Caco-2 (cell line): ENCODE measurements at regions not wholly inside any gene's neighbourhood (a gene's known extent, or its start where the extent isn't known, plus 50 kb on each side); places are given as distances from the start of the nearest gene placed in this dataset.

Experiments used
- BruUV-seq: library from RNA; stranded (reverse); fragments of 400-500 nt; replicated peaks from 2 replicates; lab custom pipeline; 2021; lab: Mats Ljungman, UMichigan
- CTCF ChIA-PET: fragments of 300-600 bp; sonication (Branson Sonifier 250); formaldehyde crosslinking; loops from one replicate; lab custom pipeline; 2022; ENCODE audit warnings: antibody characterized with exemption; lab: Charles Lee
- POLR2A ChIA-PET: fragments of 300-600 bp; sonication (Branson Sonifier 250); formaldehyde crosslinking; loops from one replicate; lab custom pipeline; 2022; ENCODE audit warnings: antibody characterized with exemption; lab: Charles Lee
- DNase-seq, 2 experiments: peaks; one replicate each; pipeline versions ENCODE4 v3.0.0 to v3.0.0-alpha.2; 2020 to 2022
- H3K27me3 ChIP-seq: replicated peaks from 2 replicates; pipeline ENCODE4 v1.6.0; 2011; ENCODE audit warnings: low read length; ENCODE audit not compliant: control insufficient read depth, insufficient read depth
- H3K36me3 ChIP-seq: 2 replicates; pipeline ENCODE4 v1.5.1; 2011; ENCODE audit warnings: low read length; ENCODE audit not compliant: control insufficient read depth, insufficient read depth
- H3K4me1 ChIP-seq: fragments of 250-450 bp; sonication (Bioruptor Pico); 2 replicates; pipeline ENCODE4 v1.5.1; 2020; ENCODE audit warnings: mild to moderate bottlenecking
- H3K4me3 ChIP-seq: 2 replicates; pipeline ENCODE4 v1.5.1; 2011; ENCODE audit warnings: low read depth, mild to moderate bottlenecking, control low read depth, low read length
- H3K9me3 ChIP-seq: fragments of 250-450 bp; sonication (Bioruptor Pico); 2 replicates; pipeline ENCODE4 v1.5.1; 2020; ENCODE audit warnings: mild to moderate bottlenecking, moderate library complexity
- H3K27ac Mint-ChIP-seq: one replicate; pipeline ENCODE4 v1.8.0; 2022; ENCODE audit warnings: mixed read lengths; ENCODE audit not compliant: unreplicated experiment
- H3K27me3 Mint-ChIP-seq: one replicate; pipeline ENCODE4 v1.8.0; 2022; ENCODE audit warnings: mixed read lengths; ENCODE audit not compliant: insufficient read depth, unreplicated experiment
- H3K36me3 Mint-ChIP-seq: one replicate; pipeline ENCODE4 v1.8.0; 2022; ENCODE audit warnings: mild to moderate bottlenecking, mixed read lengths; ENCODE audit not compliant: insufficient read depth, unreplicated experiment
- H3K4me1 Mint-ChIP-seq: one replicate; pipeline ENCODE4 v1.8.0; 2022; ENCODE audit warnings: low read depth, mixed read lengths; ENCODE audit not compliant: unreplicated experiment
- H3K4me3 Mint-ChIP-seq: one replicate; pipeline ENCODE4 v1.8.0; 2022; ENCODE audit warnings: mild to moderate bottlenecking, moderate library complexity, mixed read lengths; ENCODE audit not compliant: unreplicated experiment
- H3K9me3 Mint-ChIP-seq: one replicate; pipeline ENCODE4 v1.8.0; 2022; ENCODE audit warnings: mixed read lengths; ENCODE audit not compliant: unreplicated experiment
- intact Hi-C: fragments of 100-400 bp; cut with micrococcal nuclease; formaldehyde crosslinking; loops from one replicate; pipeline ENCODE4 v1.10.0; 2022; ENCODE audit not compliant: unreplicated experiment
- TF ChIP-seq, protein P1 (sequence below), 2 experiments: fragments of 200-600 bp in 1 of 2; IDR thresholded peaks; 1 replicate in 1 of 2; 2 replicates in 1 of 2; pipeline versions ENCODE4 v1.5.1 to v1.8.0; 2011 to 2022; ENCODE audit warnings: antibody characterized with exemption in 1 of 2, control low read depth in 1 of 2, inconsistent platforms in 1 of 2, low read depth in 1 of 2, low read length in 1 of 2, mild to moderate bottlenecking in 1 of 2, moderate library complexity in 1 of 2; ENCODE audit not compliant: insufficient read depth in 1 of 2, severe bottlenecking in 1 of 2, unreplicated experiment in 1 of 2

DNA sequence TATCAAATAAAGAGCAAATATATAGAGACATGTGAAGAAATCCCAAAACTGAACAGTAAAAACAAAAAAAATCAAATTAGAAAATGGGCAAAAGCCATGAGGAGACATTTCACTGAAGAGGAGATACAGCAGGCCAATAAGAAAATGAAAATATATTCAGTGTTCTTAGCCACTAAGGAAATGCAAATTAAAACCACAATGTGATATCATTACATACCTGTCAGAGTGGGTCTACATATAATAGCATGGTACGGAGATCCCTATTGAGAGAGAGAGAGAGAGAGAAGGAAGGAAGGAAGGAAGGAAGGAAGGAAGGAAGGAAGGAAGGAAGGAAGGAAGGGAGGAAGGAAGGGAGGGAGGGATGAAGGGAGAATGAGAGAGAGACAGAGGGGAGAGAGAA, 707.0 kb upstream of the ACTRT1 start:
- H3K4me3 ChIP-seq, result no peak overlapping the region
- intact Hi-C loops, result no loop called here
- no peak overlapping the region for H3K27ac Mint-ChIP-seq
- no peaks in the 10 kb centered on the region for H3K36me3 Mint-ChIP-seq
- H3K4me3 Mint-ChIP-seq, result no peak overlapping the region
- no peak for DNase-seq
- TF ChIP-seq, protein P1, sequence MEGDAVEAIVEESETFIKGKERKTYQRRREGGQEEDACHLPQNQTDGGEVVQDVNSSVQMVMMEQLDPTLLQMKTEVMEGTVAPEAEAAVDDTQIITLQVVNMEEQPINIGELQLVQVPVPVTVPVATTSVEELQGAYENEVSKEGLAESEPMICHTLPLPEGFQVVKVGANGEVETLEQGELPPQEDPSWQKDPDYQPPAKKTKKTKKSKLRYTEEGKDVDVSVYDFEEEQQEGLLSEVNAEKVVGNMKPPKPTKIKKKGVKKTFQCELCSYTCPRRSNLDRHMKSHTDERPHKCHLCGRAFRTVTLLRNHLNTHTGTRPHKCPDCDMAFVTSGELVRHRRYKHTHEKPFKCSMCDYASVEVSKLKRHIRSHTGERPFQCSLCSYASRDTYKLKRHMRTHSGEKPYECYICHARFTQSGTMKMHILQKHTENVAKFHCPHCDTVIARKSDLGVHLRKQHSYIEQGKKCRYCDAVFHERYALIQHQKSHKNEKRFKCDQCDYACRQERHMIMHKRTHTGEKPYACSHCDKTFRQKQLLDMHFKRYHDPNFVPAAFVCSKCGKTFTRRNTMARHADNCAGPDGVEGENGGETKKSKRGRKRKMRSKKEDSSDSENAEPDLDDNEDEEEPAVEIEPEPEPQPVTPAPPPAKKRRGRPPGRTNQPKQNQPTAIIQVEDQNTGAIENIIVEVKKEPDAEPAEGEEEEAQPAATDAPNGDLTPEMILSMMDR (IDR thresholded peaks at IDR 0.05; ENCODE audit: insufficient read depth in 1 of 2, low read depth in 1 of 2, low read length in 1 of 2, severe bottlenecking in 1 of 2, unreplicated experiment in 1 of 2), result no peak
- no peaks in the 10 kb centered on the region for H3K27me3 ChIP-seq
- no peaks in the 10 kb centered on the region for H3K9me3 ChIP-seq
- peaks cover 7% of the 10 kb centered on the region for H3K4me1 Mint-ChIP-seq
- POLR2A ChIA-PET, result no interaction called here
- no TSS peak for BruUV-seq
- CTCF ChIA-PET, result no interaction called here
- no peaks in the 10 kb centered on the region for H3K27me3 Mint-ChIP-seq
- peaks cover 1% of the 10 kb centered on the region; the same call in 1 of the 2 replicates for H3K4me1 ChIP-seq
- no peaks in the 10 kb centered on the region for H3K36me3 ChIP-seq
- no peaks in the 10 kb centered on the region for H3K9me3 Mint-ChIP-seq

DNA sequence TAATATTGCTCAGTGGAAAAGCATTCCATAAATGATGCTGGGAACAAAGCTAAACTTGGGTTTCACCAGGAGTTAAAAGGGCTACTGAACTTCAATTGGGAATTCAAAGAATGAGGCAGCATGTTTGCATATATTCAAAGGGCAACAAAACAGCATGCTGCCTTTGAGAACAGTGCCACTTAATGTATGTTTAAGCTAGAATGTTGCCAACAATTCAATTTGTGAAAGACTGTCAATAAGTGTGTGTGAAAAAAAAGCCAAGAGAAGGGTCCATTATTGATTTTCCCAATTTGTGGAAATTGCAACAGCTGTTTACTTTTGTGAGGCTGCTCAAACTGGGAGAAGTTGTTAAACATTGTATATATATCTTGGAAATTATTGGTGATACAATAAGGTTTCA, 701.9 kb upstream of the ACTRT1 start:
- Histone ChIP-seq H3K9me3 (no peaks in the 10 kb centered on the region), H3K27me3 (no peaks in the 10 kb centered on the region), H3K36me3 (no peaks in the 10 kb centered on the region), H3K4me1 (peaks cover 17% of the 10 kb centered on the region; the same call in 1 of the 2 replicates), H3K4me3 (no peak overlapping the region)
- no peaks in the 10 kb centered on the region for H3K27me3 Mint-ChIP-seq
- ChIA-PET POLR2A (no interaction called here), CTCF (interaction anchor here (0.6 kb wide), 1 partner anchor 94 kb away, joined by 3 read pairs; no protein-coding TSS in a partner anchor)
- DNase-seq, result peak in 1 of 2 experiments; percentile 1
- H3K4me3 Mint-ChIP-seq, result no peak overlapping the region
- intact Hi-C loops, result no loop called here
- no peak overlapping the region for H3K27ac Mint-ChIP-seq
- H3K9me3 Mint-ChIP-seq, result peaks cover 9% of the 10 kb centered on the region
- peaks cover 10% of the 10 kb centered on the region for H3K4me1 Mint-ChIP-seq
- TF ChIP-seq, protein P1 (IDR thresholded peaks at IDR 0.05; ENCODE audit: insufficient read depth in 1 of 2, low read depth in 1 of 2, low read length in 1 of 2, severe bottlenecking in 1 of 2, unreplicated experiment in 1 of 2), result no peak
- no TSS peak for BruUV-seq
- no peaks in the 10 kb centered on the region for H3K36me3 Mint-ChIP-seq

DNA sequence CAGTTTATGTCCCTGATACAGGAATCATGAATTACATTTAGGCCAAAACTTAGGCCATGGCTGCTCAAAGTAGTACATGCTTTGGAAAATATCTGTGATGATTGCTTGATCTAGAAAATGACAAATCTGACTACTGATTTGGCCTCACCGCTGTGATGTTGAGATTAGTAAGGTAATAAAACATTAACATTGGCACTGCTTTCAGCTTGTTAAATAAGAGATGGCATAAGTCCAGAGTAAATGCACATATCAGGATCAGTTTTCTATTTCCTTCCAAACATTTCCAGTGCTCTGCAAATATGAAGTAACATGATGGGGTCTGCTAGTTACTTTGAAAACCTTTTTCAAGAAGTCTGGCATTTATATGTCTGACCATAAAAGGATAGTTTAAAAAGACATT, 687.3 kb upstream of the ACTRT1 start:
- no TSS peak for BruUV-seq
- Mint-ChIP-seq H3K27ac (no peak overlapping the region), H3K27me3 (no peaks in the 10 kb centered on the region), H3K4me1 (no peaks in the 10 kb centered on the region), H3K4me3 (no peak overlapping the region), H3K9me3 (no peaks in the 10 kb centered on the region), H3K36me3 (no peaks in the 10 kb centered on the region)
- no peak overlapping the region for H3K4me3 ChIP-seq
- H3K4me1 ChIP-seq, result no peaks in the 10 kb centered on the region
- no peaks in the 10 kb centered on the region for H3K36me3 ChIP-seq
- H3K9me3 ChIP-seq, result no peaks in the 10 kb centered on the region
- DNase-seq, result no peak
- CTCF ChIA-PET, result no interaction called here
- intact Hi-C loops, result no loop called here
- TF ChIP-seq, protein P1 (IDR thresholded peaks at IDR 0.05; ENCODE audit: insufficient read depth in 1 of 2, low read depth in 1 of 2, low read length in 1 of 2, severe bottlenecking in 1 of 2, unreplicated experiment in 1 of 2), result no peak
- POLR2A ChIA-PET, result no interaction called here
- H3K27me3 ChIP-seq, result no peaks in the 10 kb centered on the region
